ENCODE measurements at regions not wholly inside any gene's neighbourhood (a gene's known extent, or its start where the extent isn't known, plus 50 kb on each side); places are given as distances from the start of the nearest gene placed in this dataset.

DNA sequence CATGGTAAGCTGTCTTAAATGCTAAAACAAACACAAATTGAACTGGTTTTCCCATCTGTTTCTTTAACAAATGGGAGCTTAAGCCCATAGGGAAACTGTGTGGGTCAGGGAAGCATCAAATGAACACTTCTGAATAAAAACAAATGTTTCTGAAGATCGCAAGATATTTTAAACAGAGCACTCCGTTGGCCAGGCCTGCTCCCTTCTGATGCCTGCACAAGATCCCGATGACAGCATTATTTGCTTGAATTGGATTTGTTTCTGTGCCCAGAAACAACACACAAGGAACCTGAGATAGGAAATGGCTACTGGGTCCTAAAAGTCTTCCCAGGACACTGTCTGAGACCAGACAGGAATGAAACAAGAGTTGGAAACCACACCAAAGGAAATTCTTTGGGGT lies 425.8 kb upstream of the ZFHX3 start:
- no peak overlapping the region for H3K27ac ChIP-seq
- DNase-seq = no peak
- no peaks in the 10 kb centered on the region for H3K36me3 ChIP-seq (replicated peaks)
- TF ChIP-seq, protein P1, sequence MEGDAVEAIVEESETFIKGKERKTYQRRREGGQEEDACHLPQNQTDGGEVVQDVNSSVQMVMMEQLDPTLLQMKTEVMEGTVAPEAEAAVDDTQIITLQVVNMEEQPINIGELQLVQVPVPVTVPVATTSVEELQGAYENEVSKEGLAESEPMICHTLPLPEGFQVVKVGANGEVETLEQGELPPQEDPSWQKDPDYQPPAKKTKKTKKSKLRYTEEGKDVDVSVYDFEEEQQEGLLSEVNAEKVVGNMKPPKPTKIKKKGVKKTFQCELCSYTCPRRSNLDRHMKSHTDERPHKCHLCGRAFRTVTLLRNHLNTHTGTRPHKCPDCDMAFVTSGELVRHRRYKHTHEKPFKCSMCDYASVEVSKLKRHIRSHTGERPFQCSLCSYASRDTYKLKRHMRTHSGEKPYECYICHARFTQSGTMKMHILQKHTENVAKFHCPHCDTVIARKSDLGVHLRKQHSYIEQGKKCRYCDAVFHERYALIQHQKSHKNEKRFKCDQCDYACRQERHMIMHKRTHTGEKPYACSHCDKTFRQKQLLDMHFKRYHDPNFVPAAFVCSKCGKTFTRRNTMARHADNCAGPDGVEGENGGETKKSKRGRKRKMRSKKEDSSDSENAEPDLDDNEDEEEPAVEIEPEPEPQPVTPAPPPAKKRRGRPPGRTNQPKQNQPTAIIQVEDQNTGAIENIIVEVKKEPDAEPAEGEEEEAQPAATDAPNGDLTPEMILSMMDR (IDR thresholded peaks at IDR 0.05; ENCODE audit: low read depth, low read length, missing control alignments) = no peak
- H3K27me3 ChIP-seq (replicated peaks) = no peaks in the 10 kb centered on the region
- in situ Hi-C loops (cut with HindIII; ENCODE audit: low pct_ligation_motif_present, low sequenced_read_pairs) = no loop called here
- no peak overlapping the region for H3K4me3 ChIP-seq (ENCODE audit: low read depth, low read length)

- in situ Hi-C loops (cut with HindIII; ENCODE audit: low pct_ligation_motif_present, low sequenced_read_pairs) = no loop called here
- Histone ChIP-seq H3K36me3 (replicated peaks) (no peaks in the 10 kb centered on the region), H3K4me3 (ENCODE audit: low read depth, low read length) (no peak overlapping the region), H3K27me3 (replicated peaks) (no peaks in the 10 kb centered on the region), H3K27ac (no peak overlapping the region)
- TF ChIP-seq, protein P1 (IDR thresholded peaks at IDR 0.05; ENCODE audit: low read depth, low read length, missing control alignments) = no peak
- no peak for DNase-seq
These were observed 416.9 kb upstream of the ZFHX3 start for GRCh38 chr16:73464834-73465233.

GRCh38 chr16:73459586-73459985 lies 411.7 kb upstream of the ZFHX3 start:
- in situ Hi-C loops (cut with HindIII; ENCODE audit: low pct_ligation_motif_present, low sequenced_read_pairs) = no loop called here
- Histone ChIP-seq H3K27me3 (replicated peaks) (no peaks in the 10 kb centered on the region), H3K36me3 (replicated peaks) (no peaks in the 10 kb centered on the region), H3K27ac (no peak overlapping the region), H3K4me3 (ENCODE audit: low read depth, low read length) (no peak overlapping the region)
- no peak for DNase-seq
- TF ChIP-seq, protein P1 (IDR thresholded peaks at IDR 0.05; ENCODE audit: low read depth, low read length, missing control alignments) = no peak

- in situ Hi-C loops (cut with HindIII; ENCODE audit: low pct_ligation_motif_present, low sequenced_read_pairs) = no loop called here
- Histone ChIP-seq H3K36me3 (replicated peaks) (no peaks in the 10 kb centered on the region), H3K27ac (no peak overlapping the region), H3K4me3 (ENCODE audit: low read depth, low read length) (no peak overlapping the region), H3K27me3 (replicated peaks) (no peaks in the 10 kb centered on the region)
- TF ChIP-seq, protein P1 (IDR thresholded peaks at IDR 0.05; ENCODE audit: low read depth, low read length, missing control alignments) = no peak
- DNase-seq = no peak
These were observed 409.9 kb upstream of the ZFHX3 start for GRCh38 chr16:73457851-73458250.

DNA sequence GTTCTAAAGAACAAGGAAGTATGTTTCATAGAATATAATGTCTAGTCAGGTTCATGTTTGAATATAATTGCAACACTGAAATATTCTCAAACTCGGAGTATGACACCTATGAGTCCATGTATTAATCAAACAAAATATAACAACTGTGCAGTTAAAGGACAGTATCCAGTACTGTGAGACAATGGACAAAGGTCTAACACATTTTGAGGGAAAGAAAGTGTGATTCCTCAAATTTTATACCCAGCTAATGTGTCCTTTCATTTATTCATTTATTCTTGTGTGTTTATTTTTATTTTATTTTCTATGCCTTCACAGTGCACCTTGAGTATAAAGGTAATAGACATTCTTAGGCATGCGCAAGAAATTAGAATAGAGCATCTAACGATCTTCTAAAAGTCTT lies 401.0 kb upstream of the ZFHX3 start:
- Histone ChIP-seq H3K27ac (no peak overlapping the region), H3K27me3 (replicated peaks) (no peaks in the 10 kb centered on the region), H3K36me3 (replicated peaks) (no peaks in the 10 kb centered on the region), H3K4me3 (ENCODE audit: low read depth, low read length) (no peak overlapping the region)
- DNase-seq = no peak
- in situ Hi-C loops (cut with HindIII; ENCODE audit: low pct_ligation_motif_present, low sequenced_read_pairs) = no loop called here
- TF ChIP-seq, protein P1 (IDR thresholded peaks at IDR 0.05; ENCODE audit: low read depth, low read length, missing control alignments) = no peak

DNA sequence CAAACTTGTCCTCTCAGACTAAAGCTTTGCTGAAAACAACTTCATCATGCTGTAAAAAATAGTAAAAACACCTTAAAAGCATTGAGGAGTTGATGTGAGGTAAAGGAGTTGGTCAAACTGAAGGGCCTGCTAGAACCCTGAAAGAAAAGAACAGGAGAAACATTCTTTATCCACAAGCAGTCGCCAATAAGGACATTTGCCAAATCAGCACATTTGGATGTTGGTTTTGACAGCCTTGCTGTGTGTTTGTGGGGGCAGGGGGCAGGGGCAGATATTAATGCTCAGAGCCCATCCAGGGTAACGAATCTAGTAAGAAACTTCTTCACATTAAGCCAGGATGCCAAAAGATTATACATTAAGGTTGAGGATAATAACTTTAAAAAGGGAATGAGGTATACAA lies 399.9 kb upstream of the ZFHX3 start:
- Histone ChIP-seq H3K27ac (no peak overlapping the region), H3K36me3 (replicated peaks) (no peaks in the 10 kb centered on the region), H3K27me3 (replicated peaks) (no peaks in the 10 kb centered on the region), H3K4me3 (ENCODE audit: low read depth, low read length) (no peak overlapping the region)
- no peak for DNase-seq
- in situ Hi-C loops (cut with HindIII; ENCODE audit: low pct_ligation_motif_present, low sequenced_read_pairs) = no loop called here
- TF ChIP-seq, protein P1 (IDR thresholded peaks at IDR 0.05; ENCODE audit: low read depth, low read length, missing control alignments) = no peak
